Stomach smooth muscle (tissue), 2 donors: ENCODE measurements at regions not wholly inside any gene's neighbourhood (a gene's known extent, or its start where the extent isn't known, plus 50 kb on each side); places are given as distances from the start of the nearest gene placed in this dataset.

ENCODE experiments used
- H3K27ac ChIP-seq: one replicate; pipeline ENCODE4 v1.7.0; 2013; ENCODE audit warnings: mild to moderate bottlenecking, low read length, inconsistent platforms
- H3K27me3 ChIP-seq, 2 donors: one replicate each; pipeline ENCODE4 v1.7.0; 2013; ENCODE audit warnings: low read length in 2 of 2; ENCODE audit not compliant: insufficient read depth in 2 of 2, control insufficient read depth in 1 of 2
- H3K36me3 ChIP-seq, 2 donors: one replicate each; pipeline ENCODE4 v1.7.0; 2013; ENCODE audit warnings: low read length in 2 of 2; ENCODE audit not compliant: control insufficient read depth in 2 of 2, insufficient read depth in 2 of 2
- H3K4me1 ChIP-seq: one replicate; pipeline ENCODE4 v1.7.0; 2013; ENCODE audit warnings: low read length; ENCODE audit not compliant: control insufficient read depth, insufficient read depth
- H3K4me3 ChIP-seq, 2 donors: one replicate each; pipeline ENCODE4 v1.7.0; 2013; ENCODE audit warnings: low read length in 2 of 2
- H3K9ac ChIP-seq, 2 donors: one replicate each; pipeline ENCODE4 v1.7.0; 2013; ENCODE audit warnings: low read length in 2 of 2, mild to moderate bottlenecking in 1 of 2
- H3K9me3 ChIP-seq, 2 donors: one replicate each; pipeline ENCODE4 v1.7.0; 2013; ENCODE audit warnings: low read length in 2 of 2; ENCODE audit not compliant: control insufficient read depth in 2 of 2
- donor health status: healthy.
- donor health status: Pancreatic carcinoma.

GRCh38 chrX:11039926-11040325 is 71.2 kb upstream of the HCCS start:
- Histone ChIP-seq H3K9ac (no peak overlapping the region), H3K27me3 (no peaks in the 10 kb centered on the region), H3K9me3 (no peaks in the 10 kb centered on the region), H3K36me3 (no peaks in the 10 kb centered on the region), H3K27ac (no peak overlapping the region), H3K4me3 (no peak overlapping the region), H3K4me1 (no peaks in the 10 kb centered on the region)

GRCh38 chrX:11040405-11040804 is 70.7 kb upstream of the HCCS start:
- Histone ChIP-seq H3K9me3 (no peaks in the 10 kb centered on the region), H3K9ac (no peak overlapping the region), H3K4me1 (no peaks in the 10 kb centered on the region), H3K27me3 (no peaks in the 10 kb centered on the region), H3K27ac (no peak overlapping the region), H3K36me3 (no peaks in the 10 kb centered on the region), H3K4me3 (no peak overlapping the region)

- Histone ChIP-seq H3K4me1 (no peaks in the 10 kb centered on the region), H3K36me3 (no peaks in the 10 kb centered on the region), H3K27ac (no peak overlapping the region), H3K9ac (no peak overlapping the region), H3K9me3 (no peaks in the 10 kb centered on the region), H3K27me3 (no peaks in the 10 kb centered on the region), H3K4me3 (no peak overlapping the region)
These were observed 70.1 kb upstream of the HCCS start for GRCh38 chrX:11040996-11041395.

GRCh38 chrX:11050013-11050412 is 61.1 kb upstream of the HCCS start:
- Histone ChIP-seq H3K27me3 (peaks cover 0 to 2% of the 10 kb centered on the region in 2 donors), H3K4me3 (no peak overlapping the region), H3K9ac (no peak overlapping the region), H3K4me1 (no peaks in the 10 kb centered on the region), H3K27ac (no peak overlapping the region), H3K36me3 (no peaks in the 10 kb centered on the region), H3K9me3 (no peaks in the 10 kb centered on the region)

GRCh38 chrX:11053351-11053750 is 57.8 kb upstream of the HCCS start:
- no peak overlapping the region for H3K4me3 ChIP-seq
- no peak overlapping the region for H3K27ac ChIP-seq
- H3K36me3 ChIP-seq = no peaks in the 10 kb centered on the region
- H3K4me1 ChIP-seq = no peaks in the 10 kb centered on the region
- H3K27me3 ChIP-seq = peaks cover 0 to 2% of the 10 kb centered on the region in 2 donors
- H3K9me3 ChIP-seq = no peaks in the 10 kb centered on the region
- H3K9ac ChIP-seq = no peak overlapping the region

GRCh38 chrX:11056322-11057176 is 54.6 kb upstream of the HCCS start:
- H3K4me1 ChIP-seq = no peaks in the 10 kb centered on the region

GRCh38 chrX:11059933-11060332 is 51.2 kb upstream of the HCCS start:
- H3K9ac ChIP-seq = no peak overlapping the region

More at GRCh38 chrX:11056322-11057176, 54.6 kb upstream of the HCCS start:
- Histone ChIP-seq H3K4me3 (no peak overlapping the region), H3K36me3 (no peaks in the 10 kb centered on the region), H3K9ac (no peak overlapping the region), H3K9me3 (no peaks in the 10 kb centered on the region), H3K27ac (no peak overlapping the region), H3K27me3 (peaks cover 0 to 2% of the 10 kb centered on the region in 2 donors)

More at GRCh38 chrX:11059933-11060332, 51.2 kb upstream of the HCCS start:
- Histone ChIP-seq H3K27ac (no peak overlapping the region), H3K4me3 (no peak overlapping the region), H3K36me3 (no peaks in the 10 kb centered on the region), H3K4me1 (no peaks in the 10 kb centered on the region), H3K27me3 (peaks cover 0 to 2% of the 10 kb centered on the region in 2 donors), H3K9me3 (no peaks in the 10 kb centered on the region)
